ENCODE measurements at regions not wholly inside any gene's neighbourhood (a gene's known extent, or its start where the extent isn't known, plus 50 kb on each side); places are given as distances from the start of the nearest gene placed in this dataset.
"Not testable (repeated sequence)": the region's sequence is repeated elsewhere in the genome, so short reads cannot be mapped to it uniquely, and the experiment has no call there.

DNA sequence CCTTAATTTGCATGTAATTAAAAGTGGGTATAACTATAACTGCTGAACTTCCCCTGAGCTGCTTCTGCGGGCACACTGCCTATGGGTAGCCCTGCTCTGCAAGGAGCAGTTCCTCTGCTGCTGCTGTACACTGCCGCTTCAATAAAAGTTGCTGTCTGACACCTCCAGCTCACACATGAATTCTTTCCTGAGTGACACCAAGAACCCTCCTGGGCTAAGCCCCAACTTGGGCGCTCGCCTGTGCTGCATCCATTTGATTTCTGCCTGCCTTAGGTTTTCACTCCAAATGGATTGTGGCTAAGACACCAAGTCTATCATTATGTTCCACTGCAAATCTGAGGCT, 215.7 kb downstream of the ANAPC1 start:
- DNase-seq (ENCODE audit: low read depth): no peak

GRCh38 chr2:111668741-111669140, 215.3 kb downstream of the ANAPC1 start:
- DNase-seq (ENCODE audit: low read depth): no peak

DNA sequence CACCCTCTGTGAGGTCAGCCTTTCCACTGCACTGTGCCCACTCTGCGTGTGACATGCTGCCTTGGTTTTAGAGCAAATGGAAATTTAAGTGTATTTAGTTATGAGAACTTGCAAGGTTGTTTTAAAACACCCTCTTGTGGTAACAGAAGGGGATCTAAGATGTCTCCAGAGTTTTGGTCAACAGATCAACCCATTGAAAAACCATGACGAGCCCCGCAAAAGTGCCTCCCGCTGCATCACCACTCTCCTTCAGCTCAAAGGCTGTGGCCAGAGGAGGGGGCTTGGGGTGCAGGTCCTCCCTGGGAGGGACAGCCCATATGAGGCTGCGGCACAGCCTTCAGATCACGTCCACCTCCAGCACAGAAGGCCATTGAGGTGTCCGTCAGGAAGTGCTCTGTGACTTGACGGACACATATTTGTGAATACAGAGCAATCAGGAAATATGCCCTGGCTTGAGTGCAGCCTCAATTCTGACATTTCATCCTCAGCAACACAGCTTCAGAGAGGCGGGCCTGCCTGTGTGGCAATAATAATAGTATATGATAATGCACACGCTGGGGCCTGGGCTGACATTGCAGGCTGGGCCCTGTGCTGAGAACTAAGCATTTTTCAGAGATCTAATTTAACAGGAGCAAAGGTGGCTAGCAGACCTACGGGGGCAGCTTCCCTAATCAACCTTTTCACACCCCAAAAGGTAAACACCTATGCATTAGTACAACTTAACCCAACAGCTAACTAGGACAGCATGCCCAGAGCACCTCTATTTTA, 213.9 kb downstream of the ANAPC1 start:
- no peak for DNase-seq (ENCODE audit: low read depth)

DNA sequence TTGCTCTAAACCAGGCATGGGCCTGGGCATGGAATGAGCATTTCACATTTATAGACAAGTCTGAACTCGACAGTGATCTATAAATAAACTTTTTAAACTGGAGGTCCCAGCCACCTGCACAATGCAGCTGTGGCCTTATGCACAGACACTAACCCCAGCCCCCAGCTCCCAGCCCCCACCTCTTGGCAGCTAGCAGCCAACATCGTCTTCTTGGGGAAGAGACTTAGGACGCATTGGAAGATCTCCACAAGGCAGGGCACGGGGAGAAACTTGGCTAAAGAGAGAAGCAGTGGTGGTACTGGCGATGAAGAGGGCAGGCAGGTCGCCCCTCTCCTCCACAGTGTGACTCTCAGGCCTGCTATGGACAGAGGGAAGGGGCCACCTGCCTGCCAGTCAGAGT, 213.2 kb downstream of the ANAPC1 start:
- DNase-seq (ENCODE audit: low read depth): no peak

- peak; percentile 70 for DNase-seq (ENCODE audit: low read depth)
These were observed 212.4 kb downstream of the ANAPC1 start for GRCh38 chr2:111671426-111672150.

- DNase-seq (ENCODE audit: low read depth): not testable (repeated sequence)
These were observed 211.4 kb downstream of the ANAPC1 start for GRCh38 chr2:111672641-111673040.

- DNase-seq (ENCODE audit: low read depth): no peak
These were observed 210.5 kb downstream of the ANAPC1 start for GRCh38 chr2:111673526-111673925.

GRCh38 chr2:111675419-111676194, 208.4 kb downstream of the ANAPC1 start:
- no peak for DNase-seq (ENCODE audit: low read depth)

- no peak for DNase-seq (ENCODE audit: low read depth)
These were observed 207.6 kb downstream of the ANAPC1 start for GRCh38 chr2:111676291-111676822.

DNA sequence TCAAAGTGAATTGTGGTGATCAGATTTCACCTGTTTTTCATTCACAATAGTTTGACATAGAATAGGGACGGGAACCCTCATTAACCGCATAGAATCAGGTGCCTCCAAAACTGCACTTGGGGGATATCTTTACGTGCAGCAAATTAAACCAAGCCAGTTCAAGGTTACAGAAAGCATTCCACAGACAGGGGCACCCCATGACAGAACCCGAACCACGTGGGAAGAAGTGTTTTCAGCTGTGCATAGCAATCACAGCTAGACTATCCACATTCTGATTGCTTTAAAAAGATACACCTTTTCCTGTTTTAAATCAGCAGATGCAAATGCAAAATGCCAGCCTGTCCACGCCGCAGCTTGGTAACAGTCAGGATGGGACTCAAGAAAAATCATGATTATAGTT, 205.8 kb downstream of the ANAPC1 start:
- DNase-seq (ENCODE audit: low read depth): no peak

DNA sequence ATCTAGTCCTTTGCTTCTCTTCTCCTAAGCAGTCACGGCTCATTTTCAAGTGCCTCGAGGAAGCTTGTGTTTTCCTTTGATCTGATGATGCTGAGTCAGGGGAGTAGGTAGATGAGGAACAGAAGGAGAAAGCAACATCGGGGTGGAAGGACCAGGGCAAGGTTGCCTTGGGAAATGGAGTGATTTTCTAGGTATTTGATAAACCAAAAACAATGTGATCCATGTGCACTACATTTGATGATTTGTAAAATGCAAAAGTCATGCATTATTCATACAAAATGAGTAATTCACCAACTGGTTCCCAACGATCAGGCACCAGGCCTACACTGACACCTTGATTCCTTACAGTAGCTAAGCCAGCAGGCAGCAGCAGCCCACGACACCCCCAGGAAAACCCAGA, 205.3 kb downstream of the ANAPC1 start:
- no peak for DNase-seq (ENCODE audit: low read depth)

- no peak for DNase-seq (ENCODE audit: low read depth)
These were observed 204.8 kb downstream of the ANAPC1 start for GRCh38 chr2:111679202-111679601.

- DNase-seq (ENCODE audit: low read depth): no peak
These were observed 199.4 kb downstream of the ANAPC1 start for GRCh38 chr2:111684611-111685010.

- DNase-seq (ENCODE audit: low read depth): no peak
These were observed 198.7 kb downstream of the ANAPC1 start for GRCh38 chr2:111685342-111685741.

DNA sequence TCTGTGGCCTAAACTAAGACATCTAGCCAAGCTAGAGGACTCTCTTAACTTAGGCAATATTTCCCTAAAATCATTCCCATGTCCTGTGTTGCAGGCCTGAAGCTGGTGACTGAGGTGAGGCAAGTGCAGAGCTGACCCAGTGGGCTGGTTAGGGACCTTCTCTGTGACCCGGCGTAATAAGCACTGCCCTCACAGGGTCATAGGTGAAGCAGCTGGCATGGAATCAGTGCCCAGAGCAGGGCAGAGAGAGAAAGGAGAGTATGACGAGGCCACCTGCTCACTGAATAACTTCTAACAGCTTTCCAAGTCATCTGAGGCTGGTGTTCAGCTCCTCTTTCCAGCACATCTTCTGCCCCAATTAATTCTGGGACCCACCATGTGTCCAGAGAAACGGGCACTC, 197.0 kb downstream of the ANAPC1 start:
- no peak for DNase-seq (ENCODE audit: low read depth)

DNA sequence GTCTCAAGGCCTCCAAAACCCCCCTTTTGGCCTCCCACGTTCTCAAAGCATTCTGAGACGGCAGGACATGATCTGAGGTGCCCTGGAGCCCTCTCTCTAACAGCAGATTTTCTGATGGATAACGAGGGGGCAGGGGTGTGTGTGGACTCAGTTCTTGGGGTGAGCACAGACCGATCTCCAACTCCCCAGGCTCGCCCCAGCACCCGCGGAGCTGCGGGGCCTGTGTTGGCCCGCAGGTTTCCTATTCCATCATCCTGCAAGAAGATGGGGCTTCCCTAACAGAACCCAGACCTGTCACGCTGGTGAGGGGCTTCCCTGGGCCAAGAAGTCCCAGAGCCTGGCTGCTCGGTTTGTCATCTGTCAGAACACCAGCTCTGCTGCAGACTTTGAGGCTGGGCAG, 196.1 kb downstream of the ANAPC1 start:
- DNase-seq (ENCODE audit: low read depth): no peak

DNA sequence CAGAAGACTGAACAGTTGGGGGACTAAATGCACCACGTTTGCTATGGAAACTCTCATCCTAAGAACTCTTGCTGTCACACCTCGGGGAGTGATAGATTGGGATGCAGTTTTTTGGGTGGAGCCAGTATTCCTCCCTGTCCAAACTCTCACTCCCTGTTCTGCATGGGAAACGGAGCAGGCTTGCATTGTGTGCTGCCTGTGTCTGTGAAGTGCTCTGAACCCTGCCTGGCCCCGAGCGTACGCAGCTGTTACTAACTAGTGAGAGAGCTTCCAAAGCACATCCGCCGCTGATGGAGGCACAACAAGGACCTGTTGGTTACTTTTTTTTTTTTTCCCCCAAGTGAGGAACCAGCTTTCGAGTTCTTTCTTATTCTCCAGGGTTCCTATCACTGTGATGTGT, 195.5 kb downstream of the ANAPC1 start:
- DNase-seq (ENCODE audit: low read depth): no peak

GRCh38 chr2:111689174-111689573, 194.8 kb downstream of the ANAPC1 start:
- no peak for DNase-seq (ENCODE audit: low read depth)

DNA sequence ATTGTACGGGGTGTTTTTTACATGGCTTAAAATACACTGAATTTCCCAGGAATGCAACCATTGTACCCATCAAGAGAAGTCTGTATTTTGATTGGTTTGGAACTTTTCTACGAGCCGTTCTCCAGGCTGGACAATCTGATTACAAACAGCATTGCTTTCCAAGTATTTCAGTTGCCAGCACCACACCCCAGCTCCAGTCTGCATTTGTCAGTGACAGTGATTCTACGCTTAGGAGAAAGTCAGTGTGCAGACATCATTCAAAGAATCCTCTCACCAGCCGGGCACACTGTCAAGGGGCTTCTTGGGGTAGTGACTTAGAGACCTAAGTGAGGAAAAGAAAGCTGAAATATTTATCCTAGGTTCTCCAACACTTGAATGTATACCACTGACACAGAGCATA, 194.1 kb downstream of the ANAPC1 start:
- no peak for DNase-seq (ENCODE audit: low read depth)

GRCh38 chr2:111691164-111691875, 192.7 kb downstream of the ANAPC1 start:
- no peak for DNase-seq (ENCODE audit: low read depth)

- DNase-seq (ENCODE audit: low read depth): no peak
These were observed 191.7 kb downstream of the ANAPC1 start for GRCh38 chr2:111692311-111692710.

- peak; percentile 99 for DNase-seq (ENCODE audit: low read depth)
These were observed 189.3 kb downstream of the ANAPC1 start for GRCh38 chr2:111694700-111695101.

All from stromal cell of bone marrow (primary cell).